ENCODE measurements at regions not wholly inside any gene's neighbourhood (a gene's known extent, or its start where the extent isn't known, plus 50 kb on each side); places are given as distances from the start of the nearest gene placed in this dataset.
A peak's percentile ranks its signal among the peaks of the same experiment; 100 is the strongest.

GRCh38 chr4:155571184-155571944 lies 95.3 kb upstream of the GUCY1A1 start:
- Histone ChIP-seq H3K9me3 (ENCODE audit: low read depth, low read length) (no peaks in the 10 kb centered on the region), H3K36me3 (ENCODE audit: insufficient read depth, low read length) (no peaks in the 10 kb centered on the region), H4K20me1 (ENCODE audit: insufficient read depth, low read length) (no peaks in the 10 kb centered on the region), H3K4me3 (ENCODE audit: insufficient read depth, low read length) (no peak overlapping the region), H3K4me2 (ENCODE audit: insufficient read depth, low read length) (no peak overlapping the region), H3K79me2 (ENCODE audit: insufficient read depth, low read length) (no peaks in the 10 kb centered on the region), H2AFZ (ENCODE audit: low read length) (no peak overlapping the region), H3K4me1 (ENCODE audit: insufficient read depth, low read length) (no peaks in the 10 kb centered on the region), H3K27me3 (ENCODE audit: insufficient read depth, low read length) (no peaks in the 10 kb centered on the region), H3K27ac (ENCODE audit: low read depth, low read length) (no peak overlapping the region)
- TF ChIP-seq, protein P1, sequence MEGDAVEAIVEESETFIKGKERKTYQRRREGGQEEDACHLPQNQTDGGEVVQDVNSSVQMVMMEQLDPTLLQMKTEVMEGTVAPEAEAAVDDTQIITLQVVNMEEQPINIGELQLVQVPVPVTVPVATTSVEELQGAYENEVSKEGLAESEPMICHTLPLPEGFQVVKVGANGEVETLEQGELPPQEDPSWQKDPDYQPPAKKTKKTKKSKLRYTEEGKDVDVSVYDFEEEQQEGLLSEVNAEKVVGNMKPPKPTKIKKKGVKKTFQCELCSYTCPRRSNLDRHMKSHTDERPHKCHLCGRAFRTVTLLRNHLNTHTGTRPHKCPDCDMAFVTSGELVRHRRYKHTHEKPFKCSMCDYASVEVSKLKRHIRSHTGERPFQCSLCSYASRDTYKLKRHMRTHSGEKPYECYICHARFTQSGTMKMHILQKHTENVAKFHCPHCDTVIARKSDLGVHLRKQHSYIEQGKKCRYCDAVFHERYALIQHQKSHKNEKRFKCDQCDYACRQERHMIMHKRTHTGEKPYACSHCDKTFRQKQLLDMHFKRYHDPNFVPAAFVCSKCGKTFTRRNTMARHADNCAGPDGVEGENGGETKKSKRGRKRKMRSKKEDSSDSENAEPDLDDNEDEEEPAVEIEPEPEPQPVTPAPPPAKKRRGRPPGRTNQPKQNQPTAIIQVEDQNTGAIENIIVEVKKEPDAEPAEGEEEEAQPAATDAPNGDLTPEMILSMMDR (IDR thresholded peaks at IDR 0.05; ENCODE audit: extremely low read depth, low read depth, low read length), result no peak
- no peak for DNase-seq (ENCODE audit: insufficient read length, low spot score, missing footprints)

DNA sequence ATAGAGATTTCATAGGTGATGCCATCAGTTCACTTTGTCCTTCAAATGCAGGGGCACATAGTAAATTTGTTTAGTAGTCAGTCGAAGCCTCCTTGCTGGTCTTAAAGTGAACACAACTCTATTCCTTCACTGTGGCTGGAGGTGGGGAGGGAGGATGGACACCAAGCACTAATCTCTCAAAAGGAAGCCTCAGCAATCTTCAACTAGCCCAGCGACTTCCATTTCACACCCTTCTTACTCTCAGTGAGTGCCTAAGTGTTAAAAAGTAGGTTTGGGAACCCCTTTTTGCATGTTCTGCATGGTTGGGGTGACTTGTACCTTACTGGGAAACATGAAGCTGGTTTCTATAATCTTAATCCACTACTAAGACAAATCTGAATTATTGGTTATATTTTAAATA lies 96.0 kb upstream of the GUCY1A1 start:
- Histone ChIP-seq H3K9me3 (ENCODE audit: low read depth, low read length) (no peaks in the 10 kb centered on the region), H3K27me3 (ENCODE audit: insufficient read depth, low read length) (no peaks in the 10 kb centered on the region), H3K79me2 (ENCODE audit: insufficient read depth, low read length) (no peaks in the 10 kb centered on the region), H3K4me3 (ENCODE audit: insufficient read depth, low read length) (no peak overlapping the region), H3K27ac (ENCODE audit: low read depth, low read length) (no peak overlapping the region), H3K36me3 (ENCODE audit: insufficient read depth, low read length) (no peaks in the 10 kb centered on the region), H3K4me1 (ENCODE audit: insufficient read depth, low read length) (no peaks in the 10 kb centered on the region), H3K4me2 (ENCODE audit: insufficient read depth, low read length) (no peak overlapping the region), H4K20me1 (ENCODE audit: insufficient read depth, low read length) (no peaks in the 10 kb centered on the region), H2AFZ (ENCODE audit: low read length) (no peak overlapping the region)
- no peak for DNase-seq (ENCODE audit: insufficient read length, low spot score, missing footprints)
- TF ChIP-seq, protein P1 (IDR thresholded peaks at IDR 0.05; ENCODE audit: extremely low read depth, low read depth, low read length), result no peak

DNA sequence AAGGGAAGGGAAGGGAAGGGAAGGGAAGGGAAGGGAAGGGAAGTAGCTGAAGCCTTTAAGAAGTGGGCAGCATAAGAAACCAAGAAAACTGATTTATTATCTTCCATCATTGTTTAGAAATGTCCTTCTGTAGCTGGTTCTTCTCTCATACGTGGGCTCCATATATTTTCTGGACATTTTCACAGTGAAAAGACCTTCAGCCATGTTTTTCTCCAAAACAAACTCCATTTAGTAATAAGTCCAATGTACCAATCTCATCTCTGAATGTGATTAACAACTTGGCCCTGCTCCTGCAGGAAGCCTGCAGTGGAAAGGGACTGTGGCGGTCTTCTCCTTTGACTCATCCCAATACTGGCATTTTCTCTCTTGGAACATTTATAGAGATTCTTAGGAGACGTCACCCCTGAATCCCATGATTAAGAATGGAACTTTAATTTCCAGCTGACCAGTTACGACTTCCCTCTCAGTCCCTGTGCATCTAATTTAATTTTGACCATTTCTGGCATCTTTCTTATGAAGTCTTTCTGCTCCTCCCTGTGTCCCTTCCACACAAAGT lies 96.6 kb upstream of the GUCY1A1 start:
- H3K27me3 ChIP-seq (ENCODE audit: insufficient read depth, low read length), result no peaks in the 10 kb centered on the region
- peak; percentile 25 for DNase-seq (ENCODE audit: insufficient read length, low spot score, missing footprints)

GRCh38 chr4:155569471-155569870 lies 97.2 kb upstream of the GUCY1A1 start:
- no peak overlapping the region for H3K27ac ChIP-seq (ENCODE audit: low read depth, low read length)
- H4K20me1 ChIP-seq (ENCODE audit: insufficient read depth, low read length), result no peaks in the 10 kb centered on the region
- H3K79me2 ChIP-seq (ENCODE audit: insufficient read depth, low read length), result no peaks in the 10 kb centered on the region
- TF ChIP-seq, protein P1 (IDR thresholded peaks at IDR 0.05; ENCODE audit: extremely low read depth, low read depth, low read length), result no peak
- H2AFZ ChIP-seq (ENCODE audit: low read length), result no peak overlapping the region
- H3K4me2 ChIP-seq (ENCODE audit: insufficient read depth, low read length), result no peak overlapping the region
- H3K9me3 ChIP-seq (ENCODE audit: low read depth, low read length), result no peaks in the 10 kb centered on the region
- no peaks in the 10 kb centered on the region for H3K4me1 ChIP-seq (ENCODE audit: insufficient read depth, low read length)
- H3K4me3 ChIP-seq (ENCODE audit: insufficient read depth, low read length), result no peak overlapping the region
- H3K27me3 ChIP-seq (ENCODE audit: insufficient read depth, low read length), result no peaks in the 10 kb centered on the region
- H3K36me3 ChIP-seq (ENCODE audit: insufficient read depth, low read length), result no peaks in the 10 kb centered on the region
- DNase-seq (ENCODE audit: insufficient read length, low spot score, missing footprints), result no peak

More for the DNA sequence above, 96.6 kb upstream of the GUCY1A1 start:
- H3K79me2 ChIP-seq (ENCODE audit: insufficient read depth, low read length), result no peaks in the 10 kb centered on the region
- no peaks in the 10 kb centered on the region for H3K4me1 ChIP-seq (ENCODE audit: insufficient read depth, low read length)
- no peaks in the 10 kb centered on the region for H3K36me3 ChIP-seq (ENCODE audit: insufficient read depth, low read length)
- TF ChIP-seq, protein P1 (IDR thresholded peaks at IDR 0.05; ENCODE audit: extremely low read depth, low read depth, low read length), result no peak
- no peaks in the 10 kb centered on the region for H3K9me3 ChIP-seq (ENCODE audit: low read depth, low read length)
- H3K4me2 ChIP-seq (ENCODE audit: insufficient read depth, low read length), result no peak overlapping the region
- peak overlapping the region; percentile 15 for H2AFZ ChIP-seq (ENCODE audit: low read length)
- H3K4me3 ChIP-seq (ENCODE audit: insufficient read depth, low read length), result no peak overlapping the region
- H4K20me1 ChIP-seq (ENCODE audit: insufficient read depth, low read length), result no peaks in the 10 kb centered on the region
- H3K27ac ChIP-seq (ENCODE audit: low read depth, low read length), result no peak overlapping the region

Measured in osteoblast (primary cell).